Upper lobe of left lung (tissue), 6 donors: ENCODE measurements at regions not wholly inside any gene's neighbourhood (a gene's known extent, or its start where the extent isn't known, plus 50 kb on each side); places are given as distances from the start of the nearest gene placed in this dataset.

Experiments
- ATAC-seq, 2 donors: fragments of 200-7000 bp; cut with Tn5 transposase; one replicate each; pipeline ENCODE4 v1.9.1; 2022; ENCODE audit warnings: mild to moderate bottlenecking in 2 of 2, moderate library complexity in 2 of 2; ENCODE audit not compliant: low FRiP score in 2 of 2
- DNase-seq, 2 donors: peaks; one replicate each; pipeline ENCODE4 v3.0.0-alpha.2; 2019 to 2020
- H3K27ac ChIP-seq, 4 donors: fragments of 200-600 bp; sonication (generic); one replicate each; pipeline ENCODE4 v1.5.1; 2016 to 2019
- H3K27me3 ChIP-seq, 4 donors: fragments of 200-600 bp; sonication (generic); one replicate each; pipeline ENCODE4 v1.5.1; 2017 to 2019
- H3K36me3 ChIP-seq, 4 donors: fragments of 200-600 bp; sonication (generic); one replicate each; pipeline ENCODE4 v1.5.1; 2016 to 2019
- H3K4me1 ChIP-seq, 4 donors: fragments of 200-600 bp; sonication (generic); one replicate each; pipeline ENCODE4 v1.5.1; 2018 to 2019
- H3K4me3 ChIP-seq, 4 donors: fragments of 200-600 bp; sonication (generic); one replicate each; pipeline ENCODE4 v1.5.1; 2017 to 2019; ENCODE audit warnings: mild to moderate bottlenecking in 2 of 4, moderate library complexity in 1 of 4
- H3K9me3 ChIP-seq, 4 donors: fragments of 200-600 bp; sonication (generic); one replicate each; pipeline ENCODE4 v1.5.1; 2018 to 2019
- EP300 ChIP-seq, 4 donors: sonication (generic); formaldehyde crosslinking; IDR thresholded peaks; one replicate each; pipeline ENCODE4 v1.5.1; 2017; ENCODE audit warnings: antibody characterized with exemption in 4 of 4, control low read depth in 2 of 4
- POLR2A ChIP-seq, 4 donors: fragments of 450-650 bp; IDR thresholded peaks; one replicate each; pipeline ENCODE4 v1.5.1; 2016 to 2017; ENCODE audit warnings: antibody characterized with exemption in 4 of 4, mild to moderate bottlenecking in 2 of 4
- POLR2AphosphoS5 ChIP-seq, 2 donors: sonication (generic); formaldehyde crosslinking; IDR thresholded peaks; one replicate each; pipeline ENCODE4 v1.5.1; 2017; ENCODE audit warnings: antibody characterized with exemption in 2 of 2
- WGBS, 2 donors: methylation state at CpG; one replicate each; pipeline ENCODE4 v1.1.5; 2017 to 2018; 5-methylcytosine and 5-hydroxymethylcytosine counted together
- TF ChIP-seq, protein P1 (sequence below), 6 experiments: fragments of 450-650 bp in 4 of 6; fragments of 200-600 bp in 2 of 6; sonication (generic) in 2 of 6; IDR thresholded peaks; one replicate each; pipeline ENCODE4 v1.5.1; 2016 to 2019; ENCODE audit warnings: antibody characterized with exemption in 6 of 6
- donor health status: DM: no; HTN: no; CAD: no; lungs with moderate emphysema.
- donor health status: DM: no; HTN: yes; CAD: no; lungs with severe emphysema.

DNA sequence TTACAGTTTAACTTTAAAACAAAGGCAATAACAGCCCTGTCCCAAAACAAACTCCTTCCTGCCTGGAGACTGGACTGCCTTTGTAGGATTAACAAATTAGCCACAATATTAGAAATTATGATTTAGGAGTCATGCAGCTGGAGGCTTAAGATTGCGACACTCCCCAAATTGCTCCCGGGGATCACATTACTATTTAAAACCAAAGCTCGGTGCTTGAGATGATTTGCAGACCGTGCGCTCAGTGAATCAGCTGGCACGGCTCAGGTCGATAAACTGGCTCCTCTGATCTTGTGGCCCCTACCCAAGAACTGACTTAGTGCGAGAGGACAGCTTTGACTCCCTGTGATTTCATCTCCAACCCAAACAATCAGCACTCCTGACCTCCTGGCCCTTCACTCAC is 829.3 kb downstream of the NLGN4X start:
- Histone ChIP-seq H3K9me3 (no peaks in the 10 kb centered on the region), H3K36me3 (no peaks in the 10 kb centered on the region), H3K27ac (no peak overlapping the region), H3K4me1 (no peaks in the 10 kb centered on the region), H3K4me3 (no peak overlapping the region), H3K27me3 (no peaks in the 10 kb centered on the region)
- TF ChIP-seq POLR2AphosphoS5 (IDR thresholded peaks at IDR 0.05) (no peak), POLR2A (IDR thresholded peaks at IDR 0.05) (no peak), EP300 (IDR thresholded peaks at IDR 0.05) (no peak)
- TF ChIP-seq, protein P1, sequence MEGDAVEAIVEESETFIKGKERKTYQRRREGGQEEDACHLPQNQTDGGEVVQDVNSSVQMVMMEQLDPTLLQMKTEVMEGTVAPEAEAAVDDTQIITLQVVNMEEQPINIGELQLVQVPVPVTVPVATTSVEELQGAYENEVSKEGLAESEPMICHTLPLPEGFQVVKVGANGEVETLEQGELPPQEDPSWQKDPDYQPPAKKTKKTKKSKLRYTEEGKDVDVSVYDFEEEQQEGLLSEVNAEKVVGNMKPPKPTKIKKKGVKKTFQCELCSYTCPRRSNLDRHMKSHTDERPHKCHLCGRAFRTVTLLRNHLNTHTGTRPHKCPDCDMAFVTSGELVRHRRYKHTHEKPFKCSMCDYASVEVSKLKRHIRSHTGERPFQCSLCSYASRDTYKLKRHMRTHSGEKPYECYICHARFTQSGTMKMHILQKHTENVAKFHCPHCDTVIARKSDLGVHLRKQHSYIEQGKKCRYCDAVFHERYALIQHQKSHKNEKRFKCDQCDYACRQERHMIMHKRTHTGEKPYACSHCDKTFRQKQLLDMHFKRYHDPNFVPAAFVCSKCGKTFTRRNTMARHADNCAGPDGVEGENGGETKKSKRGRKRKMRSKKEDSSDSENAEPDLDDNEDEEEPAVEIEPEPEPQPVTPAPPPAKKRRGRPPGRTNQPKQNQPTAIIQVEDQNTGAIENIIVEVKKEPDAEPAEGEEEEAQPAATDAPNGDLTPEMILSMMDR (IDR thresholded peaks at IDR 0.05), result no peak
- no peak for DNase-seq
- ATAC-seq, result no peak
- WGBS, 2 donors, result 66 to 68% methylated on average over 6 to 8 of the region's 8 CpGs

DNA sequence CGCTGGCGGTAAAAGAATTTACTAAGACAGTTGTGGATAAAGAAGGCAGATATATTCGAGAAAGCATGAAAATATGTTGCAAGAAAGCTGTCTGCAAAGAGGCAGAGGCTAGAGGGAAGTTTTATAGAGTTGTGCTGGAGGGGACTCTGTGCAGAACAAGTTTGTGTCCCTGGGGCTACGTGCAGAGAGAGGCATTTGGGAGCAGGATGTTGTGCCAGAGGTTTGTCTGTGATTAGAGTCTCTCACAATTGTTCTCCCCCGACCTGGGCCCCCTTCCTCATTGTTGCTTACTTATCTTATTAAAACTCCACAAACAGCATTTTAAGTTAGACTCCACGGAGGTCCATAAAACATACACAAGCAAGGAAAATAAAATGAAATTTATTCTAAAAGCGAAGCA is 831.3 kb downstream of the NLGN4X start:
- no peaks in the 10 kb centered on the region for H3K36me3 ChIP-seq
- H3K9me3 ChIP-seq, result no peaks in the 10 kb centered on the region
- TF ChIP-seq POLR2A (IDR thresholded peaks at IDR 0.05), result no peak
- TF ChIP-seq POLR2AphosphoS5 (IDR thresholded peaks at IDR 0.05), result no peak
- TF ChIP-seq, protein P1 (IDR thresholded peaks at IDR 0.05), result no peak
- TF ChIP-seq EP300 (IDR thresholded peaks at IDR 0.05), result no peak
- no peak overlapping the region for H3K27ac ChIP-seq
- ATAC-seq (no peak), DNase-seq (no peak)
- H3K27me3 ChIP-seq, result no peaks in the 10 kb centered on the region
- no peak overlapping the region for H3K4me3 ChIP-seq
- 44 to 45% methylated on average over 7 of the region's 7 CpGs for WGBS, 2 donors
- H3K4me1 ChIP-seq, result no peaks in the 10 kb centered on the region

DNA sequence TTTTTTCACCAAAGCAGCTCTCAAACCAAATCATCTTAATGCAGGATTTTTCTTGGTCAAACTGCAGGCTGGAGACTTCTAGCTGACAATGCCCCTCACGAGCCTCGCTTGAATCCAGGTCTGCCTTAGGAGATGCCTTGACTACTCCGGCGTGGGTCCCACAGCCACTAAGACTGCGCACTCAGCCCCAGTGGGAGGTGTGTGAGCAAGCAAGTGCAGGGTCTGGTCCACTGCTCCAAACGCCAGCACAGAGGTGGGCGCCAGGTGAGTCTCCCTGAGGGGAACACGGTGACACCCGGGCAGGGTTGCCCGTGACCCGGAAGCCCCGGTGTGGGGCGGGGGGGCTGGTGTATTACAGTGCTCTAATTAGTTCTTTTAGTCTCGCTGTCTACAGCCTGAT is 838.3 kb downstream of the NLGN4X start:
- TF ChIP-seq POLR2AphosphoS5 (IDR thresholded peaks at IDR 0.05) (no peak), EP300 (IDR thresholded peaks at IDR 0.05) (no peak), POLR2A (IDR thresholded peaks at IDR 0.05) (no peak)
- TF ChIP-seq, protein P1 (IDR thresholded peaks at IDR 0.05), result no peak
- H3K36me3 ChIP-seq, result no peaks in the 10 kb centered on the region
- H3K9me3 ChIP-seq, result no peaks in the 10 kb centered on the region
- no peak overlapping the region for H3K4me3 ChIP-seq
- no peaks in the 10 kb centered on the region for H3K27me3 ChIP-seq
- 70 to 85% methylated on average over 2 to 12 of the region's 14 CpGs for WGBS, 2 donors
- ATAC-seq (peak in 1 of 2 donors; percentile 55), DNase-seq (peak in 1 of 2 donors; percentile 33)
- H3K4me1 ChIP-seq, result no peaks in the 10 kb centered on the region
- no peak overlapping the region for H3K27ac ChIP-seq

DNA sequence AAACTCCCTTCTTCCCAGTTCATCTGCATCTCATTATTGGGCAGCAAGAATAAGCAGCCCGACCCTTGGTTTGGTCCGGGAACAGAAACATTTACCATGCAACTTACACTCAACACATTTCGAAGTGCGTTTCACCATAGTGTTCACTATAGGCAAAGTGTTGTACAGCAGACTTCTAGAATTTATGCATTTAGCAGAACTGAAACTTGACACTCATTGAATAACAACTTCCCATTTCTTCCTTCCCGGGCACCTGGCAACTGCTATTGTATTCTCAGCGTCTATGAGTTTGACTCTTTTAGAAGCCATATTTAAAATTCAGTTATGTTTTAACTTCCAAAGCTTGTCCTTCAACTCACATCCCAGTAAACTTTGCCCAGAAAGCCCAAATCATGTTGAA is 840.6 kb downstream of the NLGN4X start:
- no peak overlapping the region for H3K27ac ChIP-seq
- 67 to 69% methylated on average over 6 of the region's 6 CpGs for WGBS, 2 donors
- DNase-seq, result no peak
- no peak overlapping the region for H3K4me3 ChIP-seq
- H3K27me3 ChIP-seq, result no peaks in the 10 kb centered on the region
- no peaks in the 10 kb centered on the region for H3K9me3 ChIP-seq
- no peak for ATAC-seq
- TF ChIP-seq POLR2A (IDR thresholded peaks at IDR 0.05) (no peak), EP300 (IDR thresholded peaks at IDR 0.05) (no peak), POLR2AphosphoS5 (IDR thresholded peaks at IDR 0.05) (no peak)
- TF ChIP-seq, protein P1 (IDR thresholded peaks at IDR 0.05), result no peak
- no peaks in the 10 kb centered on the region for H3K4me1 ChIP-seq
- no peaks in the 10 kb centered on the region for H3K36me3 ChIP-seq

DNA sequence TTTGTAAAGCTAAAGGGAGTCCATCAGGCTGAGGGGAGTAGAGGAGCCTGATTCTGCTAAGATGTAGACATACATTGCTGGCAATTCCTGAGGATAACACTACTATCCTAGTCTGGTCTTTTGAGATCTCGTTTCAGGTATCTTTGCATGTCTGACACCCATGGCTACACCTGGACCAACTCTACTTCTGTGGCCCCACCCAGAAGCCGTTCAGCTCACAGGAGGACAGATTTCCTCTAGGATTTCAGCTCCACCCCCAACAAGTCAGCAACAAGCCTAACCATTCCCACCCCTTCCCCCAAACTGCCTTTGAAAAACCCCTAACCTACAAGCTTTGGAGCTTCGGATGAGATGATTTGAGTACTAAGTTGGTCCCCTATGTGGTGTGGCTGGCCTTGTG is 848.2 kb downstream of the NLGN4X start:
- no peak for ATAC-seq
- Histone ChIP-seq H3K27ac (no peak overlapping the region), H3K27me3 (no peaks in the 10 kb centered on the region), H3K4me1 (no peaks in the 10 kb centered on the region), H3K36me3 (no peaks in the 10 kb centered on the region), H3K9me3 (no peaks in the 10 kb centered on the region), H3K4me3 (no peak overlapping the region)
- WGBS, 2 donors, result 63 to 72% methylated on average over 3 of the region's 3 CpGs
- DNase-seq, result no peak
- TF ChIP-seq POLR2AphosphoS5 (IDR thresholded peaks at IDR 0.05) (no peak), POLR2A (IDR thresholded peaks at IDR 0.05) (no peak), EP300 (IDR thresholded peaks at IDR 0.05) (no peak)
- TF ChIP-seq, protein P1 (IDR thresholded peaks at IDR 0.05), result no peak
